H1 (cell line): ENCODE measurements at regions not wholly inside any gene's neighbourhood (a gene's known extent, or its start where the extent isn't known, plus 50 kb on each side); places are given as distances from the start of the nearest gene placed in this dataset.

Source experiments
- ATF2 ChIP-seq: IDR thresholded peaks from 2 replicates; pipeline ENCODE4 v1.6.1; 2012; ENCODE audit warnings: low read length, inconsistent platforms
- BRCA1 ChIP-seq: IDR thresholded peaks from 2 replicates; pipeline ENCODE4 v1.6.1; 2012; ENCODE audit warnings: low read depth, low read length, improper control_type of control experiment
- CEBPB ChIP-seq: IDR thresholded peaks from 2 replicates; pipeline ENCODE4 v1.6.1; 2012; ENCODE audit warnings: low read depth, low read length
- CTCF ChIP-seq, 3 experiments: IDR thresholded peaks; 1 replicate in 2 of 3; 2 replicates in 1 of 3; pipeline versions ENCODE4 v1.5.1 to v1.6.1; 2011; ENCODE audit warnings: low read length in 3 of 3, mild to moderate bottlenecking in 3 of 3, inconsistent platforms in 2 of 3, low read depth in 1 of 3, moderate library complexity in 1 of 3; ENCODE audit not compliant: insufficient read depth in 1 of 3; ENCODE audit errors: control extremely low read depth in 1 of 3
- HDAC6 ChIP-seq: IDR thresholded peaks from one replicate; pipeline ENCODE4 v1.7.1; 2012; ENCODE audit warnings: low read depth, mild to moderate bottlenecking, inconsistent platforms, low read length, moderate library complexity
- SIX5 ChIP-seq: IDR thresholded peaks from 2 replicates; pipeline ENCODE4 v1.6.1; 2011; ENCODE audit warnings: mild to moderate bottlenecking, low read depth, low read length
- TAF1 ChIP-seq: IDR thresholded peaks from 2 replicates; pipeline ENCODE4 v1.6.1; 2011; ENCODE audit warnings: mild to moderate bottlenecking, low read depth, low read length

- no peak for TF ChIP-seq SIX5
- TF ChIP-seq TAF1: no peak
- TF ChIP-seq HDAC6: no peak
- no peak for TF ChIP-seq BRCA1
- TF ChIP-seq CEBPB: no peak
- TF ChIP-seq CTCF (IDR thresholded peaks at IDR 0.05; ENCODE audit: control extremely low read depth in 1 of 3, insufficient read depth in 1 of 3, low read depth in 1 of 3, low read length in 3 of 3): no peak
- TF ChIP-seq ATF2: no peak
These were observed 172.0 kb upstream of the GLRA2 start for GRCh38 chrX:14357314-14357713.
